ENCODE measurements at regions not wholly inside any gene's neighbourhood (a gene's known extent, or its start where the extent isn't known, plus 50 kb on each side); places are given as distances from the start of the nearest gene placed in this dataset.

DNA sequence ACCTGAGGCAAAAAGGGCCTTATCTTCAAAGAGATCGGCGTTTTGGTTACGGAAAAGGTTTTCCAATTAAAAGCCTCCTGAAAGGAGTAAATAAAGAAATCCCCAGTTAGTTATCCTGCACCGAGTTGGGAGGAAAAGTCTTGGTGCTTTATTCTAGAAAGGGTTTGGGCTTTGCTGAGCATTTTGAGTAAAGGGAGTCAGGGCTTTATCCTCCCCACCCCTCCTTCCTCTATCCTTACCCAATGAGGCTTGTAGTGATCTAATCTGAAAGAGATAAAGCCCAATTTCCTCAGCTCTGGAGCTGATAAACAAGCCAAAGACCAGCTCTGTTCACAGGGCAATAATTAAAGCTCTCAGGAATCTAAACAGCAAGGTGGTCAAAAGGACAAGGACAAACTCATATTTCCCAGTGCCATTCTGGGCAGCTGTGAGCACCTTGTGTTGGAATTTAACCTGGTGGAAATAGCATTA, 188.9 kb upstream of the TSC22D1 start:
- no peak overlapping the region for H3K27ac ChIP-seq (ENCODE audit: low read length)
- no TSS peak for BruUV-seq (replicated peaks)
- intact Hi-C loops (cut with micrococcal nuclease) = no loop called here
- no peaks in the 10 kb centered on the region for H3K9me3 ChIP-seq (ENCODE audit: low read length)
- POLR2A ChIA-PET (ENCODE audit: unreplicated experiment) = no interaction called here
- no peak for DNase-seq
- CTCF ChIA-PET = no interaction called here
- no peak overlapping the region for H2AFZ ChIP-seq (ENCODE audit: low read length)
- H3K36me3 ChIP-seq (ENCODE audit: low read depth, low read length) = no peaks in the 10 kb centered on the region
- no peak overlapping the region for H3K9ac ChIP-seq (ENCODE audit: low read length)
- H3K9me2 ChIP-seq (replicated peaks; ENCODE audit: low read length) = no peaks in the 10 kb centered on the region
- H4K20me1 ChIP-seq (ENCODE audit: low read length) = no peaks in the 10 kb centered on the region
- no peaks in the 10 kb centered on the region for H3K27me3 ChIP-seq (ENCODE audit: low read length)
- no peak overlapping the region for H3K4me3 ChIP-seq (ENCODE audit: low read length)
- no peak overlapping the region for H3K4me2 ChIP-seq (ENCODE audit: low read length)
- ATAC-seq = no peak
- no peaks in the 10 kb centered on the region for H3K79me2 ChIP-seq (ENCODE audit: low read length)
- peaks cover 6% of the 10 kb centered on the region for H3K4me1 ChIP-seq (ENCODE audit: insufficient read depth, low read length)
- no peaks in the 10 kb centered on the region for H3F3A ChIP-seq (ENCODE audit: low read length, unreplicated experiment)
- no peak for TF ChIP-seq EZH2phosphoT487 (IDR thresholded peaks at IDR 0.05; ENCODE audit: borderline replicate concordance, low read length)
- TF ChIP-seq, protein P1, sequence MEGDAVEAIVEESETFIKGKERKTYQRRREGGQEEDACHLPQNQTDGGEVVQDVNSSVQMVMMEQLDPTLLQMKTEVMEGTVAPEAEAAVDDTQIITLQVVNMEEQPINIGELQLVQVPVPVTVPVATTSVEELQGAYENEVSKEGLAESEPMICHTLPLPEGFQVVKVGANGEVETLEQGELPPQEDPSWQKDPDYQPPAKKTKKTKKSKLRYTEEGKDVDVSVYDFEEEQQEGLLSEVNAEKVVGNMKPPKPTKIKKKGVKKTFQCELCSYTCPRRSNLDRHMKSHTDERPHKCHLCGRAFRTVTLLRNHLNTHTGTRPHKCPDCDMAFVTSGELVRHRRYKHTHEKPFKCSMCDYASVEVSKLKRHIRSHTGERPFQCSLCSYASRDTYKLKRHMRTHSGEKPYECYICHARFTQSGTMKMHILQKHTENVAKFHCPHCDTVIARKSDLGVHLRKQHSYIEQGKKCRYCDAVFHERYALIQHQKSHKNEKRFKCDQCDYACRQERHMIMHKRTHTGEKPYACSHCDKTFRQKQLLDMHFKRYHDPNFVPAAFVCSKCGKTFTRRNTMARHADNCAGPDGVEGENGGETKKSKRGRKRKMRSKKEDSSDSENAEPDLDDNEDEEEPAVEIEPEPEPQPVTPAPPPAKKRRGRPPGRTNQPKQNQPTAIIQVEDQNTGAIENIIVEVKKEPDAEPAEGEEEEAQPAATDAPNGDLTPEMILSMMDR (conservative IDR thresholded peaks at IDR 0.05; ENCODE audit: low read depth, low read length) = no peak
- TF ChIP-seq EZH2 (IDR thresholded peaks at IDR 0.05; ENCODE audit: low read length, unreplicated experiment) = no peak

DNA sequence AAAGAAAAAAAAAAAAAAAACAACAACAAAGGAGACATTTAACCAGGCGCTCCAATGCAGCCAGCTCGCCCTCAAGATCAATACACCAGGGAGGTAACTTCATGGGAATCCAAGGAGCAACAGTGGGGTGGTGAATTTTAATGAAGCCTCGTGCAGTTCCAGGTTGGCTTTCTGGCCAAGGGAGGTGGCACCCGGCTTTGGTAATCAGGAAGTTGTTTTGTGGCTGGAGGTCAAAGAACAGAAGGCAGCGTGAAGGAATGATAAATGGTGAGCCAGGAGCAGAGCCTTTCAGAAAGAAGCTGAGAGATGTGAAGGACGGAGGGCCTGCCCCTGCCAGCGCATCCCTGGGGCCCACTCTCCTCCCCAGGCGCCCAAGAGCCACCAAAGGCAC, 188.2 kb upstream of the TSC22D1 start:
- Histone ChIP-seq H3K4me1 (ENCODE audit: insufficient read depth, low read length) (peaks cover 14% of the 10 kb centered on the region), H4K20me1 (ENCODE audit: low read length) (no peaks in the 10 kb centered on the region), H3K27ac (ENCODE audit: low read length) (no peak overlapping the region), H3K27me3 (ENCODE audit: low read length) (no peaks in the 10 kb centered on the region), H3F3A (ENCODE audit: low read length, unreplicated experiment) (peaks cover 2% of the 10 kb centered on the region), H3K79me2 (ENCODE audit: low read length) (no peaks in the 10 kb centered on the region), H2AFZ (ENCODE audit: low read length) (no peak overlapping the region), H3K9ac (ENCODE audit: low read length) (no peak overlapping the region), H3K4me3 (ENCODE audit: low read length) (no peak overlapping the region), H3K36me3 (ENCODE audit: low read depth, low read length) (no peaks in the 10 kb centered on the region), H3K4me2 (ENCODE audit: low read length) (no peak overlapping the region), H3K9me3 (ENCODE audit: low read length) (no peaks in the 10 kb centered on the region), H3K9me2 (replicated peaks; ENCODE audit: low read length) (no peaks in the 10 kb centered on the region)
- TF ChIP-seq, protein P1 (conservative IDR thresholded peaks at IDR 0.05; ENCODE audit: low read depth, low read length) = no peak
- no peak for TF ChIP-seq EZH2 (IDR thresholded peaks at IDR 0.05; ENCODE audit: low read length, unreplicated experiment)
- no peak for TF ChIP-seq EZH2phosphoT487 (IDR thresholded peaks at IDR 0.05; ENCODE audit: borderline replicate concordance, low read length)
- BruUV-seq (replicated peaks) = no TSS peak
- DNase-seq (no peak), ATAC-seq (no peak)
- ChIA-PET CTCF (no interaction called here), POLR2A (ENCODE audit: unreplicated experiment) (no interaction called here)
- intact Hi-C loops (cut with micrococcal nuclease) = no loop called here

DNA sequence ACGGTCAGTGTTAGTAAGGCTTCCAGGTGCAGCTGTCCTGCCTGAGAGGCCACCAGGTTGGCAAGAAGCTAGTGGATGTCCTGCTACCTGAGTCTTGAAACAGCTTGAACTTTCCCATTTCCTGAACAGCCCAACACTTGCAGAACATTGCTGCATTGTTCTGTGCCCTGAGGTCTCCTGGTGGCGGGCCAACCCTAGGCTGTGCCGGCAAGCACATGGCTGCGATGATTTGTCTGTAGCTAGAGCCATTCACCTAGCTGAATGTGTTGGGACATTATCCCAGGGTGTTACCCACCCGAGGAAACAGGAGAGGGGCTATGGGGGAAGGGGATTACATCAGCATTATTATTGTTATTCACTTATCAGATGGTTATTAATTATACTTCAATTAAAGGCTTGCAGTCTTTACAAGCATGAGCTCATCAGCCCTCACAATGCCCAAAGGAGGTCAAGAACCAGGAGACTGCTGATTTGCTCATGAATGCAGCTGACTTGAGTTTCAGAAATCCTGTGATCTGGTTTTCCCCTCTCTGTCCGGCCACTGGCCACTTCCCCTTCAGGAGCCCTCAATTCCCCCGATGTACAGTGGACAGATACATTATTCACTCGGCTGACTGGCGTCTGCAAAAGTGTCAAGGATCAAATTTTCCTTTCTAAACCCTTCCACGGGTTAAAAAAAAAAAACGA, 187.6 kb upstream of the TSC22D1 start:
- H2AFZ ChIP-seq (ENCODE audit: low read length) = no peak overlapping the region
- no peaks in the 10 kb centered on the region for H4K20me1 ChIP-seq (ENCODE audit: low read length)
- ChIA-PET CTCF (no interaction called here), POLR2A (ENCODE audit: unreplicated experiment) (no interaction called here)
- no peaks in the 10 kb centered on the region for H3K27me3 ChIP-seq (ENCODE audit: low read length)
- no peak overlapping the region for H3K4me3 ChIP-seq (ENCODE audit: low read length)
- no peaks in the 10 kb centered on the region for H3K79me2 ChIP-seq (ENCODE audit: low read length)
- no peaks in the 10 kb centered on the region for H3K9me2 ChIP-seq (replicated peaks; ENCODE audit: low read length)
- no TSS peak for BruUV-seq (replicated peaks)
- H3F3A ChIP-seq (ENCODE audit: low read length, unreplicated experiment) = peaks cover 6% of the 10 kb centered on the region
- no peak overlapping the region for H3K4me2 ChIP-seq (ENCODE audit: low read length)
- no peak overlapping the region for H3K27ac ChIP-seq (ENCODE audit: low read length)
- peaks cover 17% of the 10 kb centered on the region for H3K4me1 ChIP-seq (ENCODE audit: insufficient read depth, low read length)
- DNase-seq = no peak
- no peak overlapping the region for H3K9ac ChIP-seq (ENCODE audit: low read length)
- no peaks in the 10 kb centered on the region for H3K36me3 ChIP-seq (ENCODE audit: low read depth, low read length)
- no peaks in the 10 kb centered on the region for H3K9me3 ChIP-seq (ENCODE audit: low read length)
- TF ChIP-seq, protein P1 (conservative IDR thresholded peaks at IDR 0.05; ENCODE audit: low read depth, low read length) = no peak
- TF ChIP-seq EZH2phosphoT487 (IDR thresholded peaks at IDR 0.05; ENCODE audit: borderline replicate concordance, low read length) = no peak
- TF ChIP-seq EZH2 (IDR thresholded peaks at IDR 0.05; ENCODE audit: low read length, unreplicated experiment) = no peak
- ATAC-seq = no peak
- intact Hi-C loops (cut with micrococcal nuclease) = no loop called here

Measured in PC-3 (cell line).